HL-60 (cell line): ENCODE measurements at regions not wholly inside any gene's neighbourhood (a gene's known extent, or its start where the extent isn't known, plus 50 kb on each side); places are given as distances from the start of the nearest gene placed in this dataset.

ENCODE experiments used
- CTCF ChIP-seq: IDR thresholded peaks from one replicate; pipeline ENCODE4 v1.5.1; 2011; ENCODE audit warnings: low read length, control low read depth, inconsistent platforms; ENCODE audit not compliant: insufficient read depth
- GABPA ChIP-seq: IDR thresholded peaks from 2 replicates; pipeline ENCODE4 v1.6.1; 2012; ENCODE audit warnings: low read depth
- POLR2AphosphoS5 ChIP-seq: IDR thresholded peaks from 2 replicates; pipeline ENCODE4 v1.6.1; 2012; ENCODE audit warnings: low read depth
- TF ChIP-seq, protein P1 (sequence below): IDR thresholded peaks from 2 replicates; pipeline ENCODE4 v1.6.1; 2012; ENCODE audit warnings: low read depth; ENCODE audit not compliant: insufficient replicate concordance

GRCh38 chr12:74401035-74401434 lies 136.6 kb upstream of the ATXN7L3B start:
- TF ChIP-seq GABPA: no peak
- TF ChIP-seq CTCF: no peak
- no peak for TF ChIP-seq POLR2AphosphoS5
- TF ChIP-seq, protein P1, sequence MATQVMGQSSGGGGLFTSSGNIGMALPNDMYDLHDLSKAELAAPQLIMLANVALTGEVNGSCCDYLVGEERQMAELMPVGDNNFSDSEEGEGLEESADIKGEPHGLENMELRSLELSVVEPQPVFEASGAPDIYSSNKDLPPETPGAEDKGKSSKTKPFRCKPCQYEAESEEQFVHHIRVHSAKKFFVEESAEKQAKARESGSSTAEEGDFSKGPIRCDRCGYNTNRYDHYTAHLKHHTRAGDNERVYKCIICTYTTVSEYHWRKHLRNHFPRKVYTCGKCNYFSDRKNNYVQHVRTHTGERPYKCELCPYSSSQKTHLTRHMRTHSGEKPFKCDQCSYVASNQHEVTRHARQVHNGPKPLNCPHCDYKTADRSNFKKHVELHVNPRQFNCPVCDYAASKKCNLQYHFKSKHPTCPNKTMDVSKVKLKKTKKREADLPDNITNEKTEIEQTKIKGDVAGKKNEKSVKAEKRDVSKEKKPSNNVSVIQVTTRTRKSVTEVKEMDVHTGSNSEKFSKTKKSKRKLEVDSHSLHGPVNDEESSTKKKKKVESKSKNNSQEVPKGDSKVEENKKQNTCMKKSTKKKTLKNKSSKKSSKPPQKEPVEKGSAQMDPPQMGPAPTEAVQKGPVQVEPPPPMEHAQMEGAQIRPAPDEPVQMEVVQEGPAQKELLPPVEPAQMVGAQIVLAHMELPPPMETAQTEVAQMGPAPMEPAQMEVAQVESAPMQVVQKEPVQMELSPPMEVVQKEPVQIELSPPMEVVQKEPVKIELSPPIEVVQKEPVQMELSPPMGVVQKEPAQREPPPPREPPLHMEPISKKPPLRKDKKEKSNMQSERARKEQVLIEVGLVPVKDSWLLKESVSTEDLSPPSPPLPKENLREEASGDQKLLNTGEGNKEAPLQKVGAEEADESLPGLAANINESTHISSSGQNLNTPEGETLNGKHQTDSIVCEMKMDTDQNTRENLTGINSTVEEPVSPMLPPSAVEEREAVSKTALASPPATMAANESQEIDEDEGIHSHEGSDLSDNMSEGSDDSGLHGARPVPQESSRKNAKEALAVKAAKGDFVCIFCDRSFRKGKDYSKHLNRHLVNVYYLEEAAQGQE: no peak
